A549 (cell line): ENCODE measurements at regions not wholly inside any gene's neighbourhood (a gene's known extent, or its start where the extent isn't known, plus 50 kb on each side); places are given as distances from the start of the nearest gene placed in this dataset.

ENCODE experiments used
- ATAC-seq, 2 experiments: fragments of 200-7000 bp in 1 of 2; fragments of >200 bp in 1 of 2; cut with Nextera tagmentation in 1 of 2; cut with Tn5 transposase in 1 of 2; 3 replicates each; pipeline versions ENCODE4 v1.8.0 to v1.9.1; 2018 to 2020; ENCODE audit warnings: mild to moderate bottlenecking in 1 of 2, moderate library complexity in 1 of 2
- CTCF ChIA-PET: fragments of 300-600 bp; sonication (Branson Sonifier 250); formaldehyde crosslinking; extraction: SDS; loops from one replicate; lab custom pipeline; 2021; ENCODE audit warnings: antibody characterized with exemption, inconsistent platforms; lab: Yijun Ruan, JAX
- POLR2A ChIA-PET: fragments of 350-600 bp; formaldehyde crosslinking; extraction: SDS; loops from one replicate; lab custom pipeline; 2021; ENCODE audit warnings: antibody characterized with exemption, inconsistent platforms; lab: Yijun Ruan, JAX
- DNase-seq, 2 experiments: peaks; one replicate each; pipeline versions ENCODE4 v3.0.0 to v3.0.0-alpha.2; 2011 to 2016; ENCODE audit warnings: low read depth in 1 of 2, low spot score in 1 of 2
- FAIRE-seq: peaks from 2 replicates; lab custom pipeline; 2011; peaks lifted over from hg19 to GRCh38; lab: Jason Lieb, UNC
- H3K27ac ChIP-seq, 2 experiments: fragments of >200 bp; sonication (Bioruptor Twin); formaldehyde crosslinking; 3 replicates each; pipeline ENCODE4 v1.5.1; 2016 to 2017
- H3K4me1 ChIP-seq: fragments of >200 bp; sonication (Bioruptor Twin); formaldehyde crosslinking; 3 replicates; pipeline ENCODE4 v1.6.1; 2016
- H3K4me2 ChIP-seq: fragments of >200 bp; sonication (Bioruptor Twin); formaldehyde crosslinking; 3 replicates; pipeline ENCODE4 v1.6.1; 2016
- H3K4me3 ChIP-seq: fragments of >200 bp; sonication (Bioruptor Twin); formaldehyde crosslinking; 3 replicates; pipeline ENCODE4 v1.5.1; 2016
- H3K9me3 ChIP-seq: fragments of >200 bp; sonication (Bioruptor Twin); formaldehyde crosslinking; 3 replicates; pipeline ENCODE4 v1.6.1; 2016
- BHLHE40 ChIP-seq: IDR thresholded peaks from 2 replicates; pipeline ENCODE4 v1.6.1; 2012; ENCODE audit warnings: low read depth, low read length, inconsistent platforms
- CEBPB ChIP-seq, 2 experiments: fragments of >200 bp in 1 of 2; sonication (Bioruptor Twin) in 1 of 2; formaldehyde crosslinking in 1 of 2; IDR thresholded peaks; 2 replicates each; pipeline ENCODE4 v1.6.1; 2012 to 2016
- EP300 ChIP-seq, 2 experiments: fragments of >200 bp; sonication (Bioruptor Twin); formaldehyde crosslinking; IDR thresholded peaks; 2 replicates in 1 of 2; 3 replicates in 1 of 2; pipeline ENCODE4 v1.6.1; 2016 to 2017
- ESRRA ChIP-seq: fragments of 150-350 bp; IDR thresholded peaks from 2 replicates; pipeline ENCODE4 v1.6.1; 2014; ENCODE audit warnings: mild to moderate bottlenecking, low read length, borderline replicate concordance
- FOSB ChIP-seq: fragments of 250-450 bp; sonication (Bioruptor Pico); IDR thresholded peaks from 2 replicates; pipeline ENCODE4 v1.5.0; 2020; ENCODE audit warnings: mild to moderate bottlenecking, moderate library complexity
- HEYL ChIP-seq: fragments of 250-450 bp; sonication (Bioruptor Pico); IDR thresholded peaks from 2 replicates; pipeline ENCODE4 v1.8.0; 2021; ENCODE audit warnings: mild to moderate bottlenecking, moderate library complexity
- HOXB13 ChIP-seq: fragments of 250-450 bp; sonication (Bioruptor Pico); IDR thresholded peaks from 2 replicates; pipeline ENCODE4 v1.5.0; 2020; ENCODE audit warnings: low read depth, mild to moderate bottlenecking, moderate library complexity
- HOXB5 ChIP-seq: fragments of 250-450 bp; sonication (Bioruptor Pico); IDR thresholded peaks from 2 replicates; pipeline ENCODE4 v1.5.0; 2020; ENCODE audit warnings: mild to moderate bottlenecking, moderate library complexity
- JUNB ChIP-seq: fragments of >200 bp; sonication (Bioruptor Twin); formaldehyde crosslinking; IDR thresholded peaks from 2 replicates; pipeline ENCODE4 v1.6.1; 2016
- MAFK ChIP-seq: fragments of 450-650 bp; IDR thresholded peaks from 2 replicates; pipeline ENCODE4 v1.6.1; 2014; ENCODE audit not compliant: partially characterized antibody
- MAZ ChIP-seq: fragments of 150-350 bp; IDR thresholded peaks from 2 replicates; pipeline ENCODE4 v1.6.1; 2014; ENCODE audit warnings: antibody characterized with exemption, low read depth, low read length, borderline replicate concordance
- MYC ChIP-seq: IDR thresholded peaks from 2 replicates; pipeline ENCODE4 v1.6.1; 2012; ENCODE audit warnings: mild to moderate bottlenecking, inconsistent platforms, low read length, improper control_type of control experiment, borderline replicate concordance
- NFE2L2 ChIP-seq: fragments of 150-350 bp; conservative IDR thresholded peaks from 2 replicates; pipeline ENCODE4 v1.6.1; 2014; ENCODE audit warnings: low read length
- NR3C1 ChIP-seq: fragments of >200 bp; sonication (Bioruptor Twin); formaldehyde crosslinking; IDR thresholded peaks from 3 replicates; pipeline ENCODE4 v1.6.1; 2017
- POLR2A ChIP-seq: IDR thresholded peaks from 2 replicates; pipeline ENCODE4 v1.6.1; 2012; ENCODE audit warnings: mild to moderate bottlenecking, low read length
- RARB ChIP-seq: fragments of 250-450 bp; sonication (Bioruptor Pico); IDR thresholded peaks from 2 replicates; pipeline ENCODE4 v1.8.0; 2021; ENCODE audit warnings: mild to moderate bottlenecking, moderate library complexity
- RNF2 ChIP-seq: fragments of 200-600 bp; sonication (generic); IDR thresholded peaks from 2 replicates; pipeline ENCODE4 v1.6.1; 2016; ENCODE audit warnings: low read depth, mild to moderate bottlenecking, antibody characterized with exemption, moderate library complexity, borderline replicate concordance
- SMC3 ChIP-seq: fragments of >200 bp; sonication (Bioruptor Twin); formaldehyde crosslinking; IDR thresholded peaks from 3 replicates; pipeline ENCODE4 v1.6.1; 2018; ENCODE audit warnings: inconsistent platforms
- ZFP36 ChIP-seq: fragments of 450-650 bp; IDR thresholded peaks from 2 replicates; pipeline ENCODE4 v1.6.1; 2014; ENCODE audit warnings: borderline replicate concordance; ENCODE audit not compliant: partially characterized antibody
- WGBS: methylation state at CpG from one replicate; pipeline ENCODE4 v1.1.6; 2017; ENCODE audit errors: missing lambda C conversion rate; 5-methylcytosine and 5-hydroxymethylcytosine counted together
- TF ChIP-seq, protein P1 (sequence below): fragments of 250-450 bp; sonication (Bioruptor Pico); IDR thresholded peaks from 2 replicates; pipeline ENCODE4 v1.5.0; 2020; ENCODE audit warnings: low read depth, mild to moderate bottlenecking, moderate library complexity
- TF ChIP-seq, protein P2 (sequence below): fragments of >200 bp; sonication (Bioruptor Twin); formaldehyde crosslinking; IDR thresholded peaks from 3 replicates; pipeline ENCODE4 v1.6.1; 2016
- TF ChIP-seq, protein P3 (sequence below): fragments of 450-650 bp; IDR thresholded peaks from 2 replicates; pipeline ENCODE4 v1.6.1; 2014; ENCODE audit warnings: antibody characterized with exemption
- TF ChIP-seq, protein P4 (sequence below): IDR thresholded peaks from 2 replicates; pipeline ENCODE4 v1.6.1; 2012

DNA sequence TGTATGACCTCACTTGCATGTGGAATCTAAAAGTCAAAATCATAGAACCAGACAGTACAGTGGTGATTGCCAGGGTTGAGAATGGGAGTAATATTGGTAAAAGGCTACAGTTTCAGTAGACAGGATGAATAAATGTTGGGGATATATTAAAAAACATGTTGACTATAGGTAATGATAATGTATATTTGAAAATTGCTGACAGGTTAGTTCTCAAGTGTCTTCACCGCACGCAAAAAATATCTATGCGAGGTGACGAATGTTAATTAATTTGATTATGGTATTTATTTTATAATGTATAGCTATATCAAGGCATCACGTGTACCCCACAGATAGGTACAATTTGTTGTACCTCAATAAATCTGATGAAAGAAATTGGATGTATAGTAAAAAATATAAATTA is 909.6 kb upstream of the NDST4 start:
- 27% methylated on average over 5 of the region's 5 CpGs for WGBS
- CTCF ChIA-PET = no interaction called here

DNA sequence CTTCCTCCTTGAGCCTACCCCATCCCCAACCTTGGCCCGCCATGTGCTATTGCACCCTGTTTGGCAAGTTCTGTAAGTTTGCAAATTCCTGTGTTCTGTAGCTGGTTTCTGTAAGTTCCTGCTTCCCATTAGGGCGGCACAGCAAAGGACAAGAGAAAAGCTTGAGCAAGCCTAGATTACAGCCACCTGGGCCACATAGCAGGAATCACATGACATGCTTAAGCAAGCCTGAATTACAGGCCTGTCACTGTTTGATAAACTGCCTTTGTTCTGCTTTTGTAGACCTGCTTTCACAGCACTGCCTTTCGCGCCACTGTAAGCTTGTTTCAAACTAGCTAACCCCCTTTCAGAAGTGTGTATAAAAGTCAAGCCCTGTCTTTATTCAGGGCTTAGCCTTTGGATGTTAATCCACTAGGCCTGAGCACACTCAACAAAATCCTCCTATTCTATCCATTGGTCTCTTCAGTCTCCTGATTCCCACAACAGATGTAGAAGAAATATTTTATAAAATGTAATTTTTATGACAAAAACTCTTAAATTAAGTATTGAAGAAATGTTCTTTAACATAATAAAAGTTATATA is 906.8 kb upstream of the NDST4 start:
- DNase-seq = peak in 1 of 2 experiments; percentile 11
- peaks cover 11% of the 10 kb centered on the region; the same call in 1 of the 3 replicates for H3K9me3 ChIP-seq
- H3K4me3 ChIP-seq = no peak overlapping the region
- TF ChIP-seq FOSB (no peak), HEYL (CRISPR knock-in tag) (no peak), BHLHE40 (no peak), ZFP36 (no peak), CEBPB (IDR thresholded peaks at IDR 0.05) (no peak), NR3C1 (no peak), SMC3 (no peak), RNF2 (no peak), MYC (no peak), JUNB (no peak), MAZ (no peak), MAFK (no peak), ESRRA (no peak), POLR2A (no peak), EP300 (IDR thresholded peaks at IDR 0.05) (no peak)
- TF ChIP-seq, protein P1, sequence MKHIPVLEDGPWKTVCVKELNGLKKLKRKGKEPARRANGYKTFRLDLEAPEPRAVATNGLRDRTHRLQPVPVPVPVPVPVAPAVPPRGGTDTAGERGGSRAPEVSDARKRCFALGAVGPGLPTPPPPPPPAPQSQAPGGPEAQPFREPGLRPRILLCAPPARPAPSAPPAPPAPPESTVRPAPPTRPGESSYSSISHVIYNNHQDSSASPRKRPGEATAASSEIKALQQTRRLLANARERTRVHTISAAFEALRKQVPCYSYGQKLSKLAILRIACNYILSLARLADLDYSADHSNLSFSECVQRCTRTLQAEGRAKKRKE (CRISPR knock-in tag) = no peak
- TF ChIP-seq, protein P2, sequence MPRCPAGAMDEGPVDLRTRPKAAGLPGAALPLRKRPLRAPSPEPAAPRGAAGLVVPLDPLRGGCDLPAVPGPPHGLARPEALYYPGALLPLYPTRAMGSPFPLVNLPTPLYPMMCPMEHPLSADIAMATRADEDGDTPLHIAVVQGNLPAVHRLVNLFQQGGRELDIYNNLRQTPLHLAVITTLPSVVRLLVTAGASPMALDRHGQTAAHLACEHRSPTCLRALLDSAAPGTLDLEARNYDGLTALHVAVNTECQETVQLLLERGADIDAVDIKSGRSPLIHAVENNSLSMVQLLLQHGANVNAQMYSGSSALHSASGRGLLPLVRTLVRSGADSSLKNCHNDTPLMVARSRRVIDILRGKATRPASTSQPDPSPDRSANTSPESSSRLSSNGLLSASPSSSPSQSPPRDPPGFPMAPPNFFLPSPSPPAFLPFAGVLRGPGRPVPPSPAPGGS = no peak
- TF ChIP-seq, protein P3, sequence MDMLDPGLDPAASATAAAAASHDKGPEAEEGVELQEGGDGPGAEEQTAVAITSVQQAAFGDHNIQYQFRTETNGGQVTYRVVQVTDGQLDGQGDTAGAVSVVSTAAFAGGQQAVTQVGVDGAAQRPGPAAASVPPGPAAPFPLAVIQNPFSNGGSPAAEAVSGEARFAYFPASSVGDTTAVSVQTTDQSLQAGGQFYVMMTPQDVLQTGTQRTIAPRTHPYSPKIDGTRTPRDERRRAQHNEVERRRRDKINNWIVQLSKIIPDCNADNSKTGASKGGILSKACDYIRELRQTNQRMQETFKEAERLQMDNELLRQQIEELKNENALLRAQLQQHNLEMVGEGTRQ = no peak
- TF ChIP-seq, protein P4, sequence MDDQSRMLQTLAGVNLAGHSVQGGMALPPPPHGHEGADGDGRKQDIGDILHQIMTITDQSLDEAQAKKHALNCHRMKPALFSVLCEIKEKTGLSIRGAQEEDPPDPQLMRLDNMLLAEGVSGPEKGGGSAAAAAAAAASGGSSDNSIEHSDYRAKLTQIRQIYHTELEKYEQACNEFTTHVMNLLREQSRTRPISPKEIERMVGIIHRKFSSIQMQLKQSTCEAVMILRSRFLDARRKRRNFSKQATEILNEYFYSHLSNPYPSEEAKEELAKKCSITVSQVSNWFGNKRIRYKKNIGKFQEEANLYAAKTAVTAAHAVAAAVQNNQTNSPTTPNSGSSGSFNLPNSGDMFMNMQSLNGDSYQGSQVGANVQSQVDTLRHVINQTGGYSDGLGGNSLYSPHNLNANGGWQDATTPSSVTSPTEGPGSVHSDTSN = no peak
- TF ChIP-seq, all 56 proteins: peak for 0
- no peak for FAIRE-seq
- Histone ChIP-seq H3K27ac (no peak overlapping the region), H3K4me2 (no peak overlapping the region), H3K4me1 (no peaks in the 10 kb centered on the region)
- ATAC-seq = no peak
- ChIA-PET CTCF (no interaction called here), POLR2A (no interaction called here)
- 40% methylated on average over 4 of the region's 4 CpGs for WGBS

More for the DNA sequence above, 909.6 kb upstream of the NDST4 start:
- Histone ChIP-seq H3K4me3 (no peak overlapping the region), H3K4me2 (no peak overlapping the region), H3K9me3 (0 out of 3 replicates have a peak, but pooled peaks cover 3% of the 10 kb centered on the region), H3K4me1 (no peaks in the 10 kb centered on the region), H3K27ac (no peak overlapping the region)
- FAIRE-seq = no peak
- POLR2A ChIA-PET = no interaction called here
- TF ChIP-seq RARB (CRISPR knock-in tag) (no peak), HEYL (CRISPR knock-in tag) (no peak), MAFK (peak; percentile 38), NFE2L2 (no peak)
- DNase-seq = no peak
- no peak for ATAC-seq

DNA sequence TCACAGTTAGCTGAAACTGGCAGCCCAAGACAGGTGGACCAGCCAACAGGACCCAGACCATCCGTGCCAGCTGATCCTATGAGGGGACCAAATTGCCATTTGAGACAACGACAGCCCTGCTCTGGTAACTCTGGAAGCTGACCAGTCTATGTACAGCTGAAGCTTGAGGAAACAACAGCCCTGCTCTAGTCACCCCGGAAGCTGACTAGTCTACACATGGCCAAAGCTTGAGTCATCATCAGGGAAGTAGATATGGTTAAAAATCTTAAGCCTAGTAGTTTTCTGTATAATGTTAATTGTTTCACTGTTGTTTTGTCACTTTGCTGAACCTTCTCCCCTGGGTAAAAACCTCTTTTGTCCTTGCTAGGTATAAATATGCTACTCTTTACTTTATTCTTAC is 905.4 kb upstream of the NDST4 start:
- ATAC-seq = no peak

More for the DNA sequence above, 905.4 kb upstream of the NDST4 start:
- CTCF ChIA-PET = no interaction called here
- 11% methylated on average over 3 of the region's 3 CpGs for WGBS
- POLR2A ChIA-PET = no interaction called here
- Histone ChIP-seq H3K4me1 (no peaks in the 10 kb centered on the region), H3K4me3 (no peak overlapping the region), H3K9me3 (peaks cover 15% of the 10 kb centered on the region; the same call in 2 of the 3 replicates), H3K4me2 (no peak overlapping the region), H3K27ac (no peak overlapping the region)
- no peak for TF ChIP-seq BHLHE40
- no peak for TF ChIP-seq ZFP36
- no peak for TF ChIP-seq NR3C1
- TF ChIP-seq EP300 (IDR thresholded peaks at IDR 0.05) = no peak
- no peak for TF ChIP-seq HOXB13 (CRISPR knock-in tag)
- TF ChIP-seq HOXB5 (CRISPR knock-in tag) = no peak
- no peak for TF ChIP-seq MYC
- DNase-seq (no peak), FAIRE-seq (no peak)
